Kidney (tissue), 13 donors: ENCODE measurements at regions not wholly inside any gene's neighbourhood (a gene's known extent, or its start where the extent isn't known, plus 50 kb on each side); places are given as distances from the start of the nearest gene placed in this dataset.

Experiments used
- DNase-seq, 5 donors: peaks; one replicate each; pipeline ENCODE4 v3.0.0-alpha.2; 2013 to 2020
- FAIRE-seq: peaks from 2 replicates; lab custom pipeline; 2012; peaks lifted over from hg19 to GRCh38; lab: Jason Lieb, UNC
- H3K27ac ChIP-seq, 2 donors: one replicate each; pipeline ENCODE4 v1.7.0; 2013; ENCODE audit warnings: low read depth in 2 of 2, low read length in 2 of 2, inconsistent platforms in 1 of 2
- H3K27me3 ChIP-seq: one replicate; pipeline ENCODE4 v1.7.1; 2013; ENCODE audit warnings: low read length, inconsistent platforms; ENCODE audit not compliant: control insufficient read depth, insufficient read depth
- H3K36me3 ChIP-seq, 3 donors: one replicate each; pipeline versions ENCODE4 v1.7.0 to v1.7.1; 2013; ENCODE audit warnings: low read length in 3 of 3, control low read depth in 1 of 3, inconsistent platforms in 1 of 3; ENCODE audit not compliant: insufficient read depth in 3 of 3, control insufficient read depth in 2 of 3
- H3K4me1 ChIP-seq, 3 donors: one replicate each; pipeline versions ENCODE4 v1.7.0 to v1.7.1; 2013; ENCODE audit warnings: low read length in 3 of 3, inconsistent platforms in 1 of 3, low read depth in 1 of 3; ENCODE audit not compliant: control insufficient read depth in 2 of 3, insufficient read depth in 2 of 3
- H3K4me3 ChIP-seq, 3 donors: one replicate each; pipeline versions ENCODE4 v1.7.0 to v1.8.1; 2013; ENCODE audit warnings: low read length in 3 of 3, control low read depth in 1 of 3, inconsistent platforms in 1 of 3
- H3K9ac ChIP-seq, 3 donors: one replicate each; pipeline versions ENCODE4 v1.7.0 to v1.7.1; 2013; ENCODE audit warnings: low read length in 3 of 3, control low read depth in 1 of 3, inconsistent platforms in 1 of 3
- H3K9me3 ChIP-seq, 3 donors: one replicate each; pipeline versions ENCODE4 v1.7.0 to v1.7.1; 2013; ENCODE audit warnings: low read length in 3 of 3, control low read depth in 1 of 3, inconsistent platforms in 1 of 3; ENCODE audit not compliant: control insufficient read depth in 2 of 3, insufficient read depth in 1 of 3
- intact Hi-C: fragments of 100-400 bp; cut with DNase I; formaldehyde crosslinking; loops from one replicate; pipeline ENCODE4 v1.11.1; 2022
- TF ChIP-seq, protein P1 (sequence below): IDR thresholded peaks from 3 replicates; pipeline ENCODE4 v1.5.1; 2012; ENCODE audit warnings: mild to moderate bottlenecking, moderate library complexity, borderline replicate concordance; ENCODE audit not compliant: insufficient read depth; ENCODE audit errors: extremely low read depth
- donor health status: control.
- donor health status: control.
- donor health status: control.
- donor health status: control.
- donor health status: control.
- donor health status: DM: yes; HTN: yes; CAD: no.
- donor health status: Normal renal cell carcinoma (clear cell type).

GRCh38 chr2:153420394-153420793 lies 58.2 kb downstream of the RPRM start:
- Histone ChIP-seq H3K9ac (no peak overlapping the region), H3K4me1 (no peaks in the 10 kb centered on the region), H3K27ac (no peak overlapping the region), H3K36me3 (no peaks in the 10 kb centered on the region), H3K27me3 (no peaks in the 10 kb centered on the region), H3K9me3 (no peaks in the 10 kb centered on the region), H3K4me3 (no peak overlapping the region)
- FAIRE-seq, result no peak
- intact Hi-C loops, result no loop called here
- TF ChIP-seq, protein P1, sequence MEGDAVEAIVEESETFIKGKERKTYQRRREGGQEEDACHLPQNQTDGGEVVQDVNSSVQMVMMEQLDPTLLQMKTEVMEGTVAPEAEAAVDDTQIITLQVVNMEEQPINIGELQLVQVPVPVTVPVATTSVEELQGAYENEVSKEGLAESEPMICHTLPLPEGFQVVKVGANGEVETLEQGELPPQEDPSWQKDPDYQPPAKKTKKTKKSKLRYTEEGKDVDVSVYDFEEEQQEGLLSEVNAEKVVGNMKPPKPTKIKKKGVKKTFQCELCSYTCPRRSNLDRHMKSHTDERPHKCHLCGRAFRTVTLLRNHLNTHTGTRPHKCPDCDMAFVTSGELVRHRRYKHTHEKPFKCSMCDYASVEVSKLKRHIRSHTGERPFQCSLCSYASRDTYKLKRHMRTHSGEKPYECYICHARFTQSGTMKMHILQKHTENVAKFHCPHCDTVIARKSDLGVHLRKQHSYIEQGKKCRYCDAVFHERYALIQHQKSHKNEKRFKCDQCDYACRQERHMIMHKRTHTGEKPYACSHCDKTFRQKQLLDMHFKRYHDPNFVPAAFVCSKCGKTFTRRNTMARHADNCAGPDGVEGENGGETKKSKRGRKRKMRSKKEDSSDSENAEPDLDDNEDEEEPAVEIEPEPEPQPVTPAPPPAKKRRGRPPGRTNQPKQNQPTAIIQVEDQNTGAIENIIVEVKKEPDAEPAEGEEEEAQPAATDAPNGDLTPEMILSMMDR, result no peak
- DNase-seq, result no peak

DNA sequence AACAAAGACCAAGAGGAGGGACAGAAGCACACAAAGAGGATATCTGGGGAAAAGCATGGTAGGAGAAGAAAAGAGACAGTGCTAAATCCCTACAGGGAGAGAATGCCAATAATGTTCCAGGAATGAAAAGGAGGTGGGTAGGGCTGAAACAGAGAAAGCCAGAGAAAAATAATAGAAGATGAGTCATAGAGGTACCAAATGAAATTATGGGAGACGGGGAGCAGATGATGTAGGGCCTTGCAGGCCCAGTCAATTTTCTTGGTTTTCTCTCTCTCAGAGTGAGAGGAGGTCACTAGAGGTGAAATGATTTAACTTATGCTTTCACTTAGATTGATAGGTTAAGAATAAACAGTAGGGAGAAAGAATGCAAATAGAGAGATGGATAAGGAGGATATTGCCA lies 61.5 kb downstream of the RPRM start:
- no peak for FAIRE-seq

DNA sequence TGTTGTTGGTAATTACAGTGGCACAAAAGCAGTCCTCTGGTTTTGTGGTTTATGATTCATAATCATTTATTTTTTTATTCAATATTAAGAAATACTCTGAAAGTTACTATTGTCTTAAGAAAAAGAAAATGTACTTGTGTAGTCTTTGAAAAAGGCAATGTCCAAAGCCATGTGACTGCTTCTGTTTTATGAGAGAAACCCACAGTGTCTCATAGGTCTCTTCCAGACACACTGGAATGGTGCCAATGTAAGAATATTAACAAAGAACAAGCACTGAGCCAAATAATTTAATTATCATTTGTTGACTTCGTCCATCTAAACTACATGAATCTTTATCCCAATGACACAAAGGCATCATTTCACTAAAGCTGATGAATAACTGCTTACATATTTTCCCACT lies 62.5 kb downstream of the RPRM start:
- H3K4me3 ChIP-seq, result no peak overlapping the region
- DNase-seq (no peak), FAIRE-seq (no peak)
- H3K36me3 ChIP-seq, result no peaks in the 10 kb centered on the region
- no peak overlapping the region for H3K27ac ChIP-seq
- H3K9ac ChIP-seq, result no peak overlapping the region
- intact Hi-C loops, result no loop called here
- H3K9me3 ChIP-seq, result no peaks in the 10 kb centered on the region
- TF ChIP-seq, protein P1, result no peak
- no peaks in the 10 kb centered on the region for H3K4me1 ChIP-seq
- no peaks in the 10 kb centered on the region for H3K27me3 ChIP-seq

More for the DNA sequence above, 61.5 kb downstream of the RPRM start:
- no peak for DNase-seq
- Histone ChIP-seq H3K4me3 (no peak overlapping the region), H3K9me3 (no peaks in the 10 kb centered on the region), H3K27ac (no peak overlapping the region), H3K36me3 (no peaks in the 10 kb centered on the region), H3K27me3 (no peaks in the 10 kb centered on the region), H3K9ac (no peak overlapping the region), H3K4me1 (no peaks in the 10 kb centered on the region)
- intact Hi-C loops, result no loop called here
- TF ChIP-seq, protein P1, result no peak

DNA sequence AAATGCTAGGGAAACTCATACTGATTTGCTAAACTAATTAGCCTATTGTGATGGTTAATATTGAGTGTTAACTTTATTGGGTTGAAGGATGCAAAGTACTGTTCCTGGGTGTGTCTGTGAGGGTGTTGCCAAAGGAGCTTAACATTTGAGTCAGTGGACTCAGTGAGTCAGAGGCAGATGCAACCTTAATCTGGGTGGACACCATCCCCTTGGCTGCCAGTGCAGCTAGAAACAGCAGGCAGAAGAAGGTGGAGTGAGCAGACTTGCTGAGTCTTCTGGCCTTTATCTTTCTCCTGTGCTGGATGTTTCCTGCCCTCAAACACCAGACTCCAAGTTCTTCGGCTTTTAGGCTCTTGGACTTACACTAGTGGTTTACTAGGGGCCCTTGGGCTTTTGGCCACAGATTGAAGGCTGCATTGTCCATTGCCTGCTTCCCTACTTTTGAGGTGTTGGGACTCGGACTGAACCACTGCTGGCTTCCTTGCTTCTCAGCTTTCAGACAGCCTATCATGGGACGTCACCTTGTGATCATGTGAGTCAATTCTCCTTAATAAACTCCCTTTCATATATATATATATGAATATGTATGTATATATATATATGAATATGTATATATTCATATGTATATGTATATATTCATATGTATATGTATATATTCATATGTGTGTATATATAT lies 69.7 kb downstream of the RPRM start:
- no peak overlapping the region for H3K27ac ChIP-seq
- H3K36me3 ChIP-seq, result no peaks in the 10 kb centered on the region
- intact Hi-C loops, result no loop called here
- H3K27me3 ChIP-seq, result no peaks in the 10 kb centered on the region
- H3K9me3 ChIP-seq, result no peaks in the 10 kb centered on the region
- TF ChIP-seq, protein P1, result no peak
- H3K4me1 ChIP-seq, result no peaks in the 10 kb centered on the region
- no peak overlapping the region for H3K4me3 ChIP-seq
- no peak for DNase-seq
- H3K9ac ChIP-seq, result no peak overlapping the region
- FAIRE-seq, result no peak
